ENCODE measurements at regions not wholly inside any gene's neighbourhood (a gene's known extent, or its start where the extent isn't known, plus 50 kb on each side); places are given as distances from the start of the nearest gene placed in this dataset.

DNA sequence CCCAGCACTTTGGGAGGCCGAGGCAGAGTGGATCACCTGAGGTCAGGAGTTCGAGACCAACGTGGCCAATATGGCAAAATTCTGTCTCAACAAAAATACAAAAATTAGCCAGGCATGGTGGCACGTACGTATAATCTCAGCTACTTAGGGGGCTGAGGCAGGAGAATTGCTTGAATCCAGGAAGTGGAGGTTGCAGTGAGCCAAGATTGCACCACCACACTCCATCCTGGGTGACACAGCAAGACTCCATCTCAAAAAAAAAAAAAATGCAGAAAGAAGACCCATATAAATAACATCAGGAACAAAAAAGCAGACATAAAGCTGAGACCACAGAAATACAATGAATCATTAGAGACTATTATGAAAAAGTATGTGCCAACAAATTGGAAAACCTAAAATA is 235.2 kb upstream of the VEPH1 start:
- no peak for TF ChIP-seq POLR2A (IDR thresholded peaks at IDR 0.05)
- TF ChIP-seq, protein P1, sequence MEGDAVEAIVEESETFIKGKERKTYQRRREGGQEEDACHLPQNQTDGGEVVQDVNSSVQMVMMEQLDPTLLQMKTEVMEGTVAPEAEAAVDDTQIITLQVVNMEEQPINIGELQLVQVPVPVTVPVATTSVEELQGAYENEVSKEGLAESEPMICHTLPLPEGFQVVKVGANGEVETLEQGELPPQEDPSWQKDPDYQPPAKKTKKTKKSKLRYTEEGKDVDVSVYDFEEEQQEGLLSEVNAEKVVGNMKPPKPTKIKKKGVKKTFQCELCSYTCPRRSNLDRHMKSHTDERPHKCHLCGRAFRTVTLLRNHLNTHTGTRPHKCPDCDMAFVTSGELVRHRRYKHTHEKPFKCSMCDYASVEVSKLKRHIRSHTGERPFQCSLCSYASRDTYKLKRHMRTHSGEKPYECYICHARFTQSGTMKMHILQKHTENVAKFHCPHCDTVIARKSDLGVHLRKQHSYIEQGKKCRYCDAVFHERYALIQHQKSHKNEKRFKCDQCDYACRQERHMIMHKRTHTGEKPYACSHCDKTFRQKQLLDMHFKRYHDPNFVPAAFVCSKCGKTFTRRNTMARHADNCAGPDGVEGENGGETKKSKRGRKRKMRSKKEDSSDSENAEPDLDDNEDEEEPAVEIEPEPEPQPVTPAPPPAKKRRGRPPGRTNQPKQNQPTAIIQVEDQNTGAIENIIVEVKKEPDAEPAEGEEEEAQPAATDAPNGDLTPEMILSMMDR (IDR thresholded peaks at IDR 0.05) = no peak

All from testis (tissue), 2 donors.